ENCODE measurements at regions not wholly inside any gene's neighbourhood (a gene's known extent, or its start where the extent isn't known, plus 50 kb on each side); places are given as distances from the start of the nearest gene placed in this dataset.

DNA sequence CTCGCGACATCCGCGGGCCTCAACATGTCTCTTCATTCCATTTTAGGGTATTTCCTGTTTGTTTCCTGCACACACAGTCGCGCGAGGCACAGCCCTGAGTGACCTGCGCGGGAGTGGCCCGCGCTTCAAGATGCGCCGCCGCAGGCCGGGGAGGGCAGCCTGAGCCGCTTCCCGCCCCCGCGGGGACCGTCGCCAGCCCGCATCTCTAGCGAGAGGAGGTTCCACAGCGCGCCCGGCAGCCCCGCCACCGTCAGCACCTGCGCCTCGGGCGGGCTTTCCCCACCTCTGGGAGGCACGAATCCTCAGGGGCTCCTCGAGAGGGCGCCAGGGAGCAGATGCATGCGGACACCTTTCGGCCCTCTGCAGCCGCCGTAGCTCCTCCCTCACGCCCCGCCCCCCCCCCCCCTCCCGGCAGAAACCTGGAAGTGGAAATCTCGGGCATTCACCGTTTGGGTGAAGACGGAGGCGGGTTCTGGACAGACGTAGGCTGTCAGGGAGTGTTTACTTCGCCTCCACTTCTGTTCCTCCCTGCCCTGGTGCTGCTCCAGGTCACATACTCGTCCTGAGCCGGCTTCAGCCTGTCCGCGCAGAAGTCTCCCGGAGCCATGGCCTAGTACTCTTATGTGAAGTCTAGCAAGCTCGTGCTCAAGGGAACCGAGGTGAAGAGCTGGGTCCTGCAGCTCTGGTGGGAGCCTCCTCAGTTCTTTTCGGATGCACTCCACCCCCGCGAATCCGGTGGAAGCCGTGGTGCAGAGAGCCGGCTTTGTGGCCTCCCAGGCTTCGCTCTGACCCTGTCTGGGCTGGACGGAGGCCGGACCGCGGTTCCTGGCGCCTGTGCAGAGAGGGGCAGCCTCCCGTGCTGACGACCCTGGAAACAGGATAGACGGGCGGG is 880.5 kb upstream of the DEFB115 start (continued):
- TF ChIP-seq ZNF124 (CRISPR knock-in tag; IDR thresholded peaks at IDR 0.05) (peak; percentile 81; the same call in 1 of the 2 replicates), ZMYM3 (CRISPR knock-in tag; IDR thresholded peaks at IDR 0.05) (peak; percentile 62; the same call in 1 of the 2 replicates), ZSCAN21 (CRISPR knock-in tag; IDR thresholded peaks at IDR 0.05; ENCODE audit: borderline replicate concordance) (peak; percentile 83), POLR2AphosphoS5 (IDR thresholded peaks at IDR 0.05; ENCODE audit: low read depth, low read length) (peak; percentile 95), PAX8 (CRISPR knock-in tag; IDR thresholded peaks at IDR 0.05; ENCODE audit: borderline replicate concordance) (peak; percentile 71; the same call in 1 of the 2 replicates), RCOR2 (CRISPR knock-in tag; IDR thresholded peaks at IDR 0.05) (0 out of 2 replicates have a peak, but pooled peaks have one; percentile 27), MXD4 (CRISPR knock-in tag; IDR thresholded peaks at IDR 0.05) (peak; percentile 60), NFE2L1 (CRISPR knock-in tag; IDR thresholded peaks at IDR 0.05; ENCODE audit: borderline replicate concordance) (no peak), SP2 (CRISPR knock-in tag; IDR thresholded peaks at IDR 0.05) (peak; percentile 63), ZNF235 (CRISPR knock-in tag; IDR thresholded peaks at IDR 0.05; ENCODE audit: borderline replicate concordance) (0 out of 2 replicates have a peak, but pooled peaks have one; percentile 74), ZFP1 (CRISPR knock-in tag; IDR thresholded peaks at IDR 0.05) (peak; percentile 76; the same call in 1 of the 2 replicates), ARHGAP35 (CRISPR knock-in tag; IDR thresholded peaks at IDR 0.05; ENCODE audit: borderline replicate concordance) (no peak), ZNF788 (CRISPR knock-in tag; IDR thresholded peaks at IDR 0.05; ENCODE audit: borderline replicate concordance) (peak; percentile 69; the same call in 1 of the 2 replicates), ZKSCAN8 (CRISPR knock-in tag; IDR thresholded peaks at IDR 0.05; ENCODE audit: borderline replicate concordance) (peak; percentile 53), CCDC6 (CRISPR knock-in tag; IDR thresholded peaks at IDR 0.05) (peak; percentile 87; the same call in 1 of the 2 replicates)
- TF ChIP-seq, protein P1, sequence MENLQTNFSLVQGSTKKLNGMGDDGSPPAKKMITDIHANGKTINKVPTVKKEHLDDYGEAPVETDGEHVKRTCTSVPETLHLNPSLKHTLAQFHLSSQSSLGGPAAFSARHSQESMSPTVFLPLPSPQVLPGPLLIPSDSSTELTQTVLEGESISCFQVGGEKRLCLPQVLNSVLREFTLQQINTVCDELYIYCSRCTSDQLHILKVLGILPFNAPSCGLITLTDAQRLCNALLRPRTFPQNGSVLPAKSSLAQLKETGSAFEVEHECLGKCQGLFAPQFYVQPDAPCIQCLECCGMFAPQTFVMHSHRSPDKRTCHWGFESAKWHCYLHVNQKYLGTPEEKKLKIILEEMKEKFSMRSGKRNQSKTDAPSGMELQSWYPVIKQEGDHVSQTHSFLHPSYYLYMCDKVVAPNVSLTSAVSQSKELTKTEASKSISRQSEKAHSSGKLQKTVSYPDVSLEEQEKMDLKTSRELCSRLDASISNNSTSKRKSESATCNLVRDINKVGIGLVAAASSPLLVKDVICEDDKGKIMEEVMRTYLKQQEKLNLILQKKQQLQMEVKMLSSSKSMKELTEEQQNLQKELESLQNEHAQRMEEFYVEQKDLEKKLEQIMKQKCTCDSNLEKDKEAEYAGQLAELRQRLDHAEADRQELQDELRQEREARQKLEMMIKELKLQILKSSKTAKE (CRISPR knock-in tag; IDR thresholded peaks at IDR 0.05; ENCODE audit: borderline replicate concordance), result no peak
- TF ChIP-seq, protein P2, sequence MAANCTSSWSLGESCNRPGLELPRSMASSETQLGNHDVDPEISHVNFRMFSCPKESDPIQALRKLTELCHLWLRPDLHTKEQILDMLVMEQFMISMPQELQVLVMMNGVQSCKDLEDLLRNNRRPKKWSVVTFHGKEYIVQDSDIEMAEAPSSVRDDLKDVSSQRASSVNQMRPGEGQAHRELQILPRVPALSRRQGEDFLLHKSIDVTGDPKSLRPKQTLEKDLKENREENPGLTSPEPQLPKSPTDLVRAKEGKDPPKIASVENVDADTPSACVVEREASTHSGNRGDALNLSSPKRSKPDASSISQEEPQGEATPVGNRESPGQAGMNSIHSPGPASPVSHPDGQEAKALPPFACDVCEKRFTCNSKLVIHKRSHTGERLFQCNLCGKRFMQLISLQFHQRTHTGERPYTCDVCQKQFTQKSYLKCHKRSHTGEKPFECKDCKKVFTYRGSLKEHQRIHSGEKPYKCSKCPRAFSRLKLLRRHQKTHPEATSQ (CRISPR knock-in tag; IDR thresholded peaks at IDR 0.05; ENCODE audit: borderline replicate concordance), result no peak; the same call in 1 of the 2 replicates
- TF ChIP-seq, protein P3, sequence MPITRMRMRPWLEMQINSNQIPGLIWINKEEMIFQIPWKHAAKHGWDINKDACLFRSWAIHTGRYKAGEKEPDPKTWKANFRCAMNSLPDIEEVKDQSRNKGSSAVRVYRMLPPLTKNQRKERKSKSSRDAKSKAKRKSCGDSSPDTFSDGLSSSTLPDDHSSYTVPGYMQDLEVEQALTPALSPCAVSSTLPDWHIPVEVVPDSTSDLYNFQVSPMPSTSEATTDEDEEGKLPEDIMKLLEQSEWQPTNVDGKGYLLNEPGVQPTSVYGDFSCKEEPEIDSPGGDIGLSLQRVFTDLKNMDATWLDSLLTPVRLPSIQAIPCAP (CRISPR knock-in tag; IDR thresholded peaks at IDR 0.05; ENCODE audit: low read depth), result 0 out of 2 replicates have a peak, but pooled peaks have one; percentile 63
- TF ChIP-seq, protein P4, sequence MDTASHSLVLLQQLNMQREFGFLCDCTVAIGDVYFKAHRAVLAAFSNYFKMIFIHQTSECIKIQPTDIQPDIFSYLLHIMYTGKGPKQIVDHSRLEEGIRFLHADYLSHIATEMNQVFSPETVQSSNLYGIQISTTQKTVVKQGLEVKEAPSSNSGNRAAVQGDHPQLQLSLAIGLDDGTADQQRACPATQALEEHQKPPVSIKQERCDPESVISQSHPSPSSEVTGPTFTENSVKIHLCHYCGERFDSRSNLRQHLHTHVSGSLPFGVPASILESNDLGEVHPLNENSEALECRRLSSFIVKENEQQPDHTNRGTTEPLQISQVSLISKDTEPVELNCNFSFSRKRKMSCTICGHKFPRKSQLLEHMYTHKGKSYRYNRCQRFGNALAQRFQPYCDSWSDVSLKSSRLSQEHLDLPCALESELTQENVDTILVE (CRISPR knock-in tag; IDR thresholded peaks at IDR 0.05), result peak; percentile 61
